GM23248 (cell line): ENCODE measurements at regions not wholly inside any gene's neighbourhood (a gene's known extent, or its start where the extent isn't known, plus 50 kb on each side); places are given as distances from the start of the nearest gene placed in this dataset.
"Not testable (repeated sequence)": the region's sequence is repeated elsewhere in the genome, so short reads cannot be mapped to it uniquely, and the experiment has no call there.

Experiments used
- EZH2 ChIP-seq: fragments of 200-600 bp; sonication (generic); IDR thresholded peaks from 2 replicates; pipeline ENCODE4 v1.6.1; 2018; ENCODE audit warnings: antibody characterized with exemption, mild to moderate bottlenecking; ENCODE audit not compliant: insufficient read depth, poor library complexity, severe bottlenecking
- EZH2phosphoT487 ChIP-seq: fragments of 200-600 bp; sonication (generic); IDR thresholded peaks from 2 replicates; pipeline ENCODE4 v1.6.1; 2018; ENCODE audit warnings: antibody characterized with exemption, moderate library complexity, mild to moderate bottlenecking, low read depth; ENCODE audit not compliant: insufficient read depth

GRCh38 chr11:106555566-106556250 lies 462.6 kb downstream of the GUCY1A2 start:
- TF ChIP-seq EZH2phosphoT487, EZH2: not testable (repeated sequence)
